NCI-H748 treated with DMSO at 0.1 percent for 48 hours (cell line): ENCODE measurements at regions not wholly inside any gene's neighbourhood (a gene's known extent, or its start where the extent isn't known, plus 50 kb on each side); places are given as distances from the start of the nearest gene placed in this dataset.
"Not testable (repeated sequence)": the region's sequence is repeated elsewhere in the genome, so short reads cannot be mapped to it uniquely, and the experiment has no call there.

Experiments
- DNase-seq: peaks from one replicate; lab custom pipeline; 2025; lab: John Stamatoyannopoulos, UW

- DNase-seq, result no peak
Observed at GRCh38 chr11:91041626-91042025, 818.8 kb upstream of the CHORDC1 start.

- no peak for DNase-seq
Observed at GRCh38 chr11:91023731-91024130, 800.9 kb upstream of the CHORDC1 start.

DNA sequence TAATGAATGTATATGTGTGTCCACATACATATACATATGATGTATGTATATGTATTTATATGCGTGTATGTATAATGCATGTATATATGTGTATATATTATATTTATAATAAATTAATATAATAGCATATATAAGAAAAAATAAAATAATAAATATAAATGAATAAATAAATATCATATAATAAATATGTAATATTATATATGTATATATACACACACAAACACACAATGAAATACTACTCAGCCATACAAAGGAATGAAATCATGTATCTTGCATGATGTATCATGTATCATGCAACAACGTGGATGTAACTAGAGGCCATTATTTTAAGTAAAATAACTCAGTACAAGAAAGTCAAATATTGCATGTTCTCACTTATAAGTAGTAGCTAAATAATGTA is 788.7 kb upstream of the CHORDC1 start:
- no peak for DNase-seq

DNA sequence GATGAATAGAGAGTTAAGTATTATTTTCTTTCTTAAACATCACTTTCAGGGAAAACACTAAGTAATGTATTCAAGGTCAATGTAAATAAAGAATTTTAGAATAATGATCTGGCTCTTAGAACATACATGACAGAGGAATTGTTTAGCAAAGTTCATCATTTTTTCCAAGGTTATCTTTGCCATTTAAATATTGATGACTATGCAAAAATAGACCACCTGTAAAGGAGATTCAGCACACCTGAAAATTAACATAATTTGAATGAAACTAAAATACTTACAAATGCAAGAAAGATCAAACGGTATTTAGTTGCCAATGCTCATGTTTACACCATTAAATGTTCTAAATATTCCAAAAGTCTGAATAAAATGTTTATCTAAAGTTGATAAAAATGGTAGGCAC is 782.6 kb upstream of the CHORDC1 start:
- DNase-seq, result no peak

DNA sequence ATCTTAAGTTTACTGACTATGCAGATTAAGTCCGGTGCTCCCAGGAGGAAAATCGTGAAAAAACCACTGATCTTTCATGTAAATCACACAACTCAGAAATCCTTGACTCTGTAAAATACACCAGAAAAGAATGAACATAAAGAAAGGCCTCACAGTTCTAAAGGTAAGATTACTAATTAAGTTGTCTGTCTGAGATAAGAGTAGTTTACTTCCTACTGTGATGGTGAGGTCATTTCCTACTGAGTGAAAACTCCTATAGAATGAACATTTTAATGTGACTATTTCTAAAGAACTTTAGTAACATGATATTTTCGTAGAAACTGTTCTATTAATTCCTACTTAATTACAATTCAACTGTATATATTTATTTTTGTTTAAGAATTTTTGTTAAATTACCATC is 774.4 kb upstream of the CHORDC1 start:
- no peak for DNase-seq

- DNase-seq, result not testable (repeated sequence)
Observed at GRCh38 chr11:90972159-90972558, 749.3 kb upstream of the CHORDC1 start.

DNA sequence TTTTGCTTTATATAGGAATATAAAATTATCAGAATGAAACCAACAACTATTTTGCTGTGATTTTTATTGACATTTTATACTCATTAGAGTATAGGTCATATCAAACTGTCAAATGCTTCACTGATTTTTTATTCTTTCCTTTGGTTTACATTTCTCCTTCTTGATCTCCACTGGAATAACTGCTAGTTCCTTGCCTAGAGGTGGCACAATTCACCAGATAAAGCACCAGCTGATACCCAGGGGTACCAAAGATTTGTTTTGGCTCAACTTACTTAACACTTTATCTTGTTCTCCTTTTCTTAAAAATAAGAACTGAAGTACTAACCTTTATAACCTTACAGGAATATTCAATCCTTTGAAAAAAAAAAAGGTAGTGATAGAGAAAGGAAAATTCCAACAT is 725.1 kb upstream of the CHORDC1 start:
- no peak for DNase-seq

DNA sequence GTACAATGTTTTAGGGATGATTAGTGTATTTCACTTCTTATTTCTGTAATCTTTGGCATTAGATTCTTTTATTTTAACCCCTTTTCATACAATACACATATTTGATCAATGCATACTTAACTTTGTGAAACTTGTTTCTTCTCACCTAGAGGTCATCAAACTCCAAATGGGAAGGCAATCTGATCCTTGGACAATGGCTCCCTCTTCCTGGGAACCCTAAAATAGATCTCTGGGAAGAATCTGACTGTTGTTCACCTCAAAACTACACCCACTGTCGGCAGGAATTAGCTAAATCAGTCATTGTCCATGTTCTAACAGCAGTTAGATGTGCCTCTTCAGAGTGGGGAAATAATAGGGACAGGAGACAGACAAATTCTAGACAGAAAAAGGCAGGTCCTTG is 707.4 kb upstream of the CHORDC1 start:
- no peak for DNase-seq

GRCh38 chr11:90919332-90919731 is 696.5 kb upstream of the CHORDC1 start:
- DNase-seq, result no peak

GRCh38 chr11:90916706-90917105 is 693.9 kb upstream of the CHORDC1 start:
- no peak for DNase-seq

DNA sequence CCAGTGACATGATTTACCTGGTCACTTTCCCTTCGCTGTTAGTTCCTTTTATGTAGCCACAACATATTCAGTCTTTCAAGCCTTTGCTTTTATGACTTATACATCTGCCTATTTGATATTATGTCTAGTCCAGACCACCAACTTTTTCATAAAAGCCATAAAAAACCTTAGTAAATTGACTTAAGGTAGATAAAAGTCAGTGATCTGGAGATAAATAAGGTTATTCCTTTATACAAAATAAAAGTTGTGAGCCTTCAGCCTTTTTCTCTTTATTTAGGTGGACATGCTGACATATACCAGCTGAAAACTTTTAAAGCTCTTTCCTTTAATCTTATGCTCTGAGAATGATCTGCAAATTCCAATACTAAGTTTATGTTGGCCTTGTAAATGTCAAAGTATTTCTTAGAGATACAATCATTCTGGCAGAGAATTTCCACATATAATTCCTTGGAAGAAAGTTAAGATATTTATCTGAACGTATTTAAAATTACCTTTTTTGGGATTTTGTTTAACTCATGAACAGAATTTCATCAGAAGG is 690.4 kb upstream of the CHORDC1 start:
- no peak for DNase-seq

GRCh38 chr11:90912631-90913030 is 689.8 kb upstream of the CHORDC1 start:
- no peak for DNase-seq

DNA sequence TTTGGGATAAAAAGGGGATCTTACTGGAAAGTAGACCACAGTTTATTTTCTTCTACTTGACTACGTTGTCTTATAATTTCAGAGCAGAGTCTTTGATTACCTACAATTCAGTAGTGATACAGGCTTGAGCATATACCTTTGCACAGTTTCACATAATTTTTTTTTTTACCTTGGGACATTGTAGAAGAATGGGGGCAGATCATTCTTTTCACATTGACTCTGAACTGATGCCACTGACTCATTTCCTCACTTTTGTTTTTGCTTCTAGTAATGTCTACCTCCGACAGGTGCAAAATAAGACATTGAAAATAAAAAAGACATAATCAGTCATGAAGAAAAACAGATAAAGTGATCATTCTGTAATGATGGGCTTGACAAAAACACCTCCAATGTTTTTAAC is 688.3 kb upstream of the CHORDC1 start:
- DNase-seq, result no peak

DNA sequence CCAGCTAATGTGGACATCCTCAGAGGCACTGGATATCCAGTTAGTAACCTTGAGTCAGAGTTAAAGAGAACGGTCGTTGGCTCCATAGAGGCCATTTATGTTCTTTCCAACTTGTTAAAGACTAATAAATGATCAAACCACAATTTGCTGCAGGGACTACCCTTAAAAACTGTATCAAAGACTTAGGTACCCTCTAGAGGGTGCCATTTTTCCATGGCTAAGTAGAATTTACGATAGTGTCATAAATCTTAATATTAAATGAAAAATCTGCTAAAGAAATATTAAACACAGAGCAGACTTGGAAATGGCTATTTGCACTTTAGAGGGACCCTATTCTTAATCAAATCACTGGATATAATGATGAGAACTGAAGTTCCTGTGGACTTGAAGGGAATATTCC is 685.2 kb upstream of the CHORDC1 start:
- no peak for DNase-seq

DNA sequence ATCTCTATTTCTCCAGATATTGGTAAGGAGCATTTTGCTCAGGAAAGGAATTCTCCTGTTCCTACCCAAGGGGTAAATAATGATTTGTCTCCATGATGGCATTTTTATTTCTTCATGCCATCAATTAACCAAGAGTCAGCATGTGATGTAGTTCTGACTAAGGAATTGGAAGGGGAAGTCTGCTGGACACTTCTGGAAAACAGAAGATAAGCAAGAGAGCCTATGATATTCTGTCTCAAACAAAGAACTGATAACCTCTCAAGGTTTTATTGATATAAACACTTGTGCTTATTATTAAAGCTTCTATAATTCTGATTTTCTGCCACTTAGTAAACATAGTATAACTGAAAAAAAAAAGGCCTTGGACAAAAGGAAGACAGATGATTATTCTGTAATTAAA is 673.0 kb upstream of the CHORDC1 start:
- no peak for DNase-seq

DNA sequence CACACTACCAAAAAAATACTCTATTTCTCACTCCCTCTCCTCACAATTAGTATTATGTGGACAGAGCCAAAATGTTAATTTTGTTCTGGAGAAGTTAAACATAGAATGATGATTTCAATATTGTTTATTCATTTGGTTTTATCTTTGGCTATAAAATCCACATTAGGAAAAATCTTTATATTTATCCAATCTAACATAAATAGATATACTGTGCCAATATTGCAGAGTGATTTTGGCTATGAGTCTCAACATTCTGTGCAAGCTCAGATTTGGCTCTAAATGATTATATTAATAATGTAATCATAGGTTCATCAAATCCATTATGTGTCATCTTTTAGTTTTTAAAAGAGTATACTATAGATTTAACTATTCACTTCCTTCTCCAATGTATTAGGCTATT is 667.5 kb upstream of the CHORDC1 start:
- DNase-seq, result no peak

DNA sequence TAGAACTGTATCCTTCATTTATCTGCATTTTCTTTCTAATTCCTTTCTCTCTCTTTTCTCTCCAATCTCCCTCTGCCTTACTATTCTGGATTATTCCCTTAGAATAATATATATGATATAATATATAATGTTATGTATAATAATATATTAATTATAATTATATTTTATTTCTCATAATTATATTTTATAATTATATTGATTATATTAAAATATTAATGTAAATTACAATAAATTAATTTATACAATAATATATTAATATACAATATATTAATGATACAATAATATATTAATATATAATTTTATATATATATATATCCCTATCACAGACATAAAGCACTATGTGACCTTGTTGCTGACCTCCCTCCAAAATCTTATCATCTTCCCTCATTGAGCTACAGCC is 661.3 kb upstream of the CHORDC1 start:
- no peak for DNase-seq

DNA sequence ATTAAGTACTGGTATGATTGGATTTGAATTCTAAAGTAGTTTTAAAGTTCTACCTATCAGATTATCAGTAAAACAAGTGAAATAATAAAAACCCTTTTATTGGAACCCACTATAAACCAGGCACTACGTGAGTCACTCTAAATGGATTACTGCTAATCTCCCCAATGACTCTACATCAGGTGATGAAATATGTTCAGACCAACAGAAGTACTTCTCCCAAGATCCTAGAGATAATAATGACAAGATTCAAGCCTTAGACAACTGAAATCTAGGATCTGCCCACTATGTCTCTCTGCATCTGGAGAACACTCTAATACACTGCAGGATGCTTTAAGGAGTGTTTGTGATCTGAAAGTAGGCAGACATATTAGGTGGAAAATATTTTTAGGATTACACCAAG is 652.1 kb upstream of the CHORDC1 start:
- no peak for DNase-seq

- DNase-seq, result no peak
Observed at GRCh38 chr11:90874281-90874680, 651.4 kb upstream of the CHORDC1 start.

DNA sequence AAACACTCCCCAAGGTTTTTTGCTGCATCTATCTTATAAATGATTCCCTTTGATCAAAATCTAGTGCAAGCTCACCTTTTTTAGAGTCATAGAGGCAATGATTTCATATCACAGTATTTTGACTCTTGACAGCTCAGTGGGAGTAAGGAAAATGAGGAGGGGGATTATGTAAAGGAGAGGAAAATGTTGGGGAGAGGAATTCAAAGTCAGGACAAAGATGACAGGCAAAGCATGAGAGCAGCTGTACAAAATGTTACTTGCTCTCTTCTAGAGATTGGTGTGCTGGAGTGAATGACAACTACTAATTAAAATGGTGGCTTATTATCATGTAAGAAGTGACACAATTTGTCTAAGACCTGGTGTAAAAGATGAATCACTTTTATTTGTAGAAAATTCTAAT is 644.6 kb upstream of the CHORDC1 start:
- no peak for DNase-seq

DNA sequence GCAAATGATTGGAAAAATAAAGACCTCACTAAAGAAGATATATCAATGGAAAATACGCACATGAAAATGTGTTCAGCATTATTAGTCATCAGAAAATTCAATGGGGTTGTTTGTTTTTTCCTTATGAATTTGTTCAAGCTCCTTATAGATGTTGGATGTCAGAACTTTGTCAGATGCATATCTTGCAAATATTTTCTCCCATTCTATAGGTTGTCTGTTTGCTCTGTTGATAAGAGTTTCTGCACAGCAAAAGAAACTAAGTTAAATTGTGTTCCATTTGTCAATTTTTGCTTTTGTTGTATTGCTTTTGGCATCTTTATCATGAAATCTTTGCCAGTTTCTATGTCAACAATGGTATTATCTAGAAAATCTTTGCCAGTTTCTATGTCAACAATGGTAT is 633.9 kb upstream of the CHORDC1 start:
- no peak for DNase-seq

DNA sequence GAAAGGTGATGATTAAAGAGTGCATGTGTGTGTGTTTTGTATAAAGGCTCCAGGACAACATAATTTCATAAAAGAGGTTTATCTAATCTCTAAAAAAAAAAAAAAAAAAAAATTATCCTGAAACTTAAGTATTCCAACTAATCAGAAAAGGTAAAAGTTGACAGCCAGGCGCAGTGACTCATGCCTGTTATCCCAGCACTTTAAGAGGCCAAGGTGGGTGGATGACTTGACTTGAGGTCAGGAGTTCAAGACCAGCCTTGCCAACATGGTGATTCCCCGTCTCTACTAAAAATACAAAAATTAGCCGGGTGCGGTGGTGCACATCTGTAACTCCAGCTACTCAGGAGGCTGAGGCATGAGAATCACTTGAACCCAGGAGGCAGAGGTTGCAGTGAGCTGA is 632.7 kb upstream of the CHORDC1 start:
- DNase-seq, result no peak

- no peak for DNase-seq
Observed at GRCh38 chr11:90851196-90851595, 628.3 kb upstream of the CHORDC1 start.

GRCh38 chr11:90849312-90849711 is 626.5 kb upstream of the CHORDC1 start:
- DNase-seq, result no peak

DNA sequence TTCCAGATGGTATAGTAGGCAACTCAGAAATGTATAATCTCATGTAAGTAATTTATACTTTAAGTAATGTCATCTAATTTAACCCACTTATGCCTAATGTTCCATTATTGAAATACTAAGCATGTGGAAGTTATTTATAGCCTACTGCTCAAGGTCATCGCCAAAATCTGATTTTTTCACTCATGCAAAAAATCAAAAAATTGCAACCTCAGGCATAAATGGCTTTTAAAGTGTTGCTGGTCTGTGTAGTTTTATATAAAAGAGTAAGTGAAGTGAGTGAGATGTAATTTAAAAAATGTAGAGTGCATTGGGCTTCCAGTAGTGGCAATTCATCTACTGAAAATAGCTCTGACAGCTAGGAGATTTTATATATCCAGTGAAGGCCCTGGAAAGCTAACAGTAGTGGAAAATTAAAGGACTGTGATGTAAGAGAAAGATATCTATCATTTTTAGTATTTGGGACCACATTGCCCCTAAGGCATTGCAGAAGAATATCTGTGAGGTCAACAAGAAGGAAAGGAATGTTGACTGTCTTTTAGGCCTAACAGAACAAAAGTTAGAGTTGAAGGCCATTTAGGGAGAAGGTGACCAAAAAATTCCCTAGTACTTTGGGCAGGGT is 624.5 kb upstream of the CHORDC1 start:
- no peak for DNase-seq
